ENCODE measurements at regions not wholly inside any gene's neighbourhood (a gene's known extent, or its start where the extent isn't known, plus 50 kb on each side); places are given as distances from the start of the nearest gene placed in this dataset.

GRCh38 chr22:47552024-47552423 lies 789.6 kb downstream of the TBC1D22A start:
- no peaks in the 10 kb centered on the region for H3K27me3 ChIP-seq (ENCODE audit: low read depth, low read length)
- H3K4me1 ChIP-seq (ENCODE audit: control insufficient read depth in 1 of 2, insufficient read depth in 2 of 2, low read length in 2 of 2) = no peaks in the 10 kb centered on the region
- no peaks in the 10 kb centered on the region for H3K9me3 ChIP-seq (ENCODE audit: control insufficient read depth in 1 of 2, low read length in 2 of 2)
- H3K4me3 ChIP-seq (ENCODE audit: low read depth in 1 of 2, low read length in 2 of 2) = no peak overlapping the region
- H3K27ac ChIP-seq (ENCODE audit: low read length) = no peak overlapping the region
- H3K36me3 ChIP-seq (ENCODE audit: control insufficient read depth in 1 of 2, insufficient read depth in 2 of 2, low read length in 2 of 2) = no peaks in the 10 kb centered on the region

GRCh38 chr22:47551431-47551775 lies 789.0 kb downstream of the TBC1D22A start:
- H3K27ac ChIP-seq (ENCODE audit: low read length) = no peak overlapping the region
- no peaks in the 10 kb centered on the region for H3K4me1 ChIP-seq (ENCODE audit: control insufficient read depth in 1 of 2, insufficient read depth in 2 of 2, low read length in 2 of 2)
- H3K9me3 ChIP-seq (ENCODE audit: control insufficient read depth in 1 of 2, low read length in 2 of 2) = no peaks in the 10 kb centered on the region
- no peak overlapping the region for H3K4me3 ChIP-seq (ENCODE audit: low read depth in 1 of 2, low read length in 2 of 2)
- no peaks in the 10 kb centered on the region for H3K36me3 ChIP-seq (ENCODE audit: control insufficient read depth in 1 of 2, insufficient read depth in 2 of 2, low read length in 2 of 2)
- H3K27me3 ChIP-seq (ENCODE audit: low read depth, low read length) = no peaks in the 10 kb centered on the region

GRCh38 chr22:47550524-47551430 lies 788.3 kb downstream of the TBC1D22A start:
- no peak overlapping the region for H3K4me3 ChIP-seq (ENCODE audit: low read depth in 1 of 2, low read length in 2 of 2)
- H3K4me1 ChIP-seq (ENCODE audit: control insufficient read depth in 1 of 2, insufficient read depth in 2 of 2, low read length in 2 of 2) = no peaks in the 10 kb centered on the region
- no peaks in the 10 kb centered on the region for H3K36me3 ChIP-seq (ENCODE audit: control insufficient read depth in 1 of 2, insufficient read depth in 2 of 2, low read length in 2 of 2)
- H3K27me3 ChIP-seq (ENCODE audit: low read depth, low read length) = no peaks in the 10 kb centered on the region
- peaks cover 0 to under 1% of the 10 kb centered on the region in 2 donors for H3K9me3 ChIP-seq (ENCODE audit: control insufficient read depth in 1 of 2, low read length in 2 of 2)
- no peak overlapping the region for H3K27ac ChIP-seq (ENCODE audit: low read length)

GRCh38 chr22:47549741-47550340 lies 787.4 kb downstream of the TBC1D22A start:
- Histone ChIP-seq H3K27ac (ENCODE audit: low read length) (no peak overlapping the region), H3K4me3 (ENCODE audit: low read depth in 1 of 2, low read length in 2 of 2) (no peak overlapping the region), H3K27me3 (ENCODE audit: low read depth, low read length) (no peaks in the 10 kb centered on the region), H3K9me3 (ENCODE audit: control insufficient read depth in 1 of 2, low read length in 2 of 2) (peaks cover 3 to 6% of the 10 kb centered on the region in 2 donors), H3K36me3 (ENCODE audit: control insufficient read depth in 1 of 2, insufficient read depth in 2 of 2, low read length in 2 of 2) (no peaks in the 10 kb centered on the region), H3K4me1 (ENCODE audit: control insufficient read depth in 1 of 2, insufficient read depth in 2 of 2, low read length in 2 of 2) (no peaks in the 10 kb centered on the region)

GRCh38 chr22:47548953-47549740 lies 786.7 kb downstream of the TBC1D22A start:
- H3K4me1 ChIP-seq (ENCODE audit: control insufficient read depth in 1 of 2, insufficient read depth in 2 of 2, low read length in 2 of 2) = no peaks in the 10 kb centered on the region
- no peak overlapping the region for H3K27ac ChIP-seq (ENCODE audit: low read length)
- no peaks in the 10 kb centered on the region for H3K36me3 ChIP-seq (ENCODE audit: control insufficient read depth in 1 of 2, insufficient read depth in 2 of 2, low read length in 2 of 2)
- peaks cover 3 to 6% of the 10 kb centered on the region in 2 donors for H3K9me3 ChIP-seq (ENCODE audit: control insufficient read depth in 1 of 2, low read length in 2 of 2)
- no peak overlapping the region for H3K4me3 ChIP-seq (ENCODE audit: low read depth in 1 of 2, low read length in 2 of 2)
- H3K27me3 ChIP-seq (ENCODE audit: low read depth, low read length) = no peaks in the 10 kb centered on the region

GRCh38 chr22:47547881-47548650 lies 785.6 kb downstream of the TBC1D22A start:
- H3K4me1 ChIP-seq (ENCODE audit: control insufficient read depth in 1 of 2, insufficient read depth in 2 of 2, low read length in 2 of 2) = no peaks in the 10 kb centered on the region
- H3K9me3 ChIP-seq (ENCODE audit: control insufficient read depth in 1 of 2, low read length in 2 of 2) = peaks cover 3 to 13% of the 10 kb centered on the region in 2 donors
- no peak overlapping the region for H3K27ac ChIP-seq (ENCODE audit: low read length)
- no peak overlapping the region for H3K4me3 ChIP-seq (ENCODE audit: low read depth in 1 of 2, low read length in 2 of 2)
- H3K36me3 ChIP-seq (ENCODE audit: control insufficient read depth in 1 of 2, insufficient read depth in 2 of 2, low read length in 2 of 2) = no peaks in the 10 kb centered on the region
- no peaks in the 10 kb centered on the region for H3K27me3 ChIP-seq (ENCODE audit: low read depth, low read length)

- Histone ChIP-seq H3K36me3 (ENCODE audit: control insufficient read depth in 1 of 2, insufficient read depth in 2 of 2, low read length in 2 of 2) (no peaks in the 10 kb centered on the region), H3K27ac (ENCODE audit: low read length) (no peak overlapping the region), H3K4me1 (ENCODE audit: control insufficient read depth in 1 of 2, insufficient read depth in 2 of 2, low read length in 2 of 2) (no peaks in the 10 kb centered on the region), H3K9me3 (ENCODE audit: control insufficient read depth in 1 of 2, low read length in 2 of 2) (peaks cover 3 to 13% of the 10 kb centered on the region in 2 donors), H3K4me3 (ENCODE audit: low read depth in 1 of 2, low read length in 2 of 2) (no peak overlapping the region), H3K27me3 (ENCODE audit: low read depth, low read length) (no peaks in the 10 kb centered on the region)
Measured at GRCh38 chr22:47547239-47547661, 784.8 kb downstream of the TBC1D22A start.

GRCh38 chr22:47544696-47545095 lies 782.2 kb downstream of the TBC1D22A start:
- Histone ChIP-seq H3K27ac (ENCODE audit: low read length) (no peak overlapping the region), H3K36me3 (ENCODE audit: control insufficient read depth in 1 of 2, insufficient read depth in 2 of 2, low read length in 2 of 2) (no peaks in the 10 kb centered on the region), H3K4me3 (ENCODE audit: low read depth in 1 of 2, low read length in 2 of 2) (no peak overlapping the region), H3K9me3 (ENCODE audit: control insufficient read depth in 1 of 2, low read length in 2 of 2) (peaks cover 3 to 13% of the 10 kb centered on the region in 2 donors), H3K27me3 (ENCODE audit: low read depth, low read length) (no peaks in the 10 kb centered on the region), H3K4me1 (ENCODE audit: control insufficient read depth in 1 of 2, insufficient read depth in 2 of 2, low read length in 2 of 2) (no peaks in the 10 kb centered on the region)

GRCh38 chr22:47543447-47543846 lies 781.0 kb downstream of the TBC1D22A start:
- no peak overlapping the region for H3K4me3 ChIP-seq (ENCODE audit: low read depth in 1 of 2, low read length in 2 of 2)
- H3K27me3 ChIP-seq (ENCODE audit: low read depth, low read length) = no peaks in the 10 kb centered on the region
- no peaks in the 10 kb centered on the region for H3K4me1 ChIP-seq (ENCODE audit: control insufficient read depth in 1 of 2, insufficient read depth in 2 of 2, low read length in 2 of 2)
- peaks cover 3 to 13% of the 10 kb centered on the region in 2 donors for H3K9me3 ChIP-seq (ENCODE audit: control insufficient read depth in 1 of 2, low read length in 2 of 2)
- no peak overlapping the region for H3K27ac ChIP-seq (ENCODE audit: low read length)
- no peaks in the 10 kb centered on the region for H3K36me3 ChIP-seq (ENCODE audit: control insufficient read depth in 1 of 2, insufficient read depth in 2 of 2, low read length in 2 of 2)

- Histone ChIP-seq H3K9me3 (ENCODE audit: control insufficient read depth in 1 of 2, low read length in 2 of 2) (peaks cover 0 to 7% of the 10 kb centered on the region in 2 donors), H3K4me3 (ENCODE audit: low read depth in 1 of 2, low read length in 2 of 2) (no peak overlapping the region), H3K27me3 (ENCODE audit: low read depth, low read length) (no peaks in the 10 kb centered on the region), H3K4me1 (ENCODE audit: control insufficient read depth in 1 of 2, insufficient read depth in 2 of 2, low read length in 2 of 2) (peaks cover 0 to 2% of the 10 kb centered on the region in 2 donors), H3K36me3 (ENCODE audit: control insufficient read depth in 1 of 2, insufficient read depth in 2 of 2, low read length in 2 of 2) (no peaks in the 10 kb centered on the region), H3K27ac (ENCODE audit: low read length) (no peak overlapping the region)
Measured at GRCh38 chr22:47540011-47540410, 777.6 kb downstream of the TBC1D22A start.

All from muscle layer of duodenum (tissue), 2 donors.